Epithelial cell of proximal tubule (primary cell): ENCODE measurements at regions not wholly inside any gene's neighbourhood (a gene's known extent, or its start where the extent isn't known, plus 50 kb on each side); places are given as distances from the start of the nearest gene placed in this dataset.

ENCODE experiments used
- DNase-seq: peaks from one replicate; pipeline ENCODE4 v3.0.0-alpha.2; 2011; ENCODE audit warnings: low read depth
- H3K4me3 ChIP-seq: 2 replicates; pipeline ENCODE4 v1.5.1; 2011; ENCODE audit warnings: low read depth, mild to moderate bottlenecking, low read length
- CTCF ChIP-seq: conservative IDR thresholded peaks from 2 replicates; pipeline ENCODE4 v1.5.1; 2012; ENCODE audit warnings: low read depth, mild to moderate bottlenecking, low read length

- H3K4me3 ChIP-seq, result no peak overlapping the region
- TF ChIP-seq CTCF, result no peak
- no peak for DNase-seq
Observed at GRCh38 chrX:150182161-150182560, 181.0 kb upstream of the MAMLD1 start.

- DNase-seq, result no peak
- no peak overlapping the region for H3K4me3 ChIP-seq
- no peak for TF ChIP-seq CTCF
Observed at GRCh38 chrX:150184491-150184890, 178.6 kb upstream of the MAMLD1 start.

GRCh38 chrX:150185766-150186165 is 177.4 kb upstream of the MAMLD1 start:
- DNase-seq, result no peak
- H3K4me3 ChIP-seq, result no peak overlapping the region
- TF ChIP-seq CTCF, result no peak

DNA sequence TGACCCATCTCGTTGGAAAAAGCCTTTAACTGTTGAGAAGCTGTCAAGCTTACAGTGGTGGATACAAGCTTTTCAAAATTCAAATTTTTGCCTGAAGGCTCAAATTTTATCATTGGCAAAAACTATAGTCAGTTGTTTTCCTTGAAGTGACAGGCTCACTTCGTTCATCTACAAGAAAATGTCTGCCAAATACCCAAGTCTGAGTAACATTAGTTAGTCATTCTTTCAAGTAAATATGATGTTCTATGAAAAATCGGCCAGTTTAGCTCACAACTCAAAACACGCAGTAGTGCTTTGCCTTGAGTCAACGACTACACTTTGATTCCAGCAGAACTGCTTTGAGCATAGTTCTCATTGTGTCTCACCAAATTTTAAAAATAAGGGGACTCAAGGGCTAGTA is 170.3 kb upstream of the MAMLD1 start:
- no peak overlapping the region for H3K4me3 ChIP-seq
- no peak for TF ChIP-seq CTCF
- DNase-seq, result no peak

DNA sequence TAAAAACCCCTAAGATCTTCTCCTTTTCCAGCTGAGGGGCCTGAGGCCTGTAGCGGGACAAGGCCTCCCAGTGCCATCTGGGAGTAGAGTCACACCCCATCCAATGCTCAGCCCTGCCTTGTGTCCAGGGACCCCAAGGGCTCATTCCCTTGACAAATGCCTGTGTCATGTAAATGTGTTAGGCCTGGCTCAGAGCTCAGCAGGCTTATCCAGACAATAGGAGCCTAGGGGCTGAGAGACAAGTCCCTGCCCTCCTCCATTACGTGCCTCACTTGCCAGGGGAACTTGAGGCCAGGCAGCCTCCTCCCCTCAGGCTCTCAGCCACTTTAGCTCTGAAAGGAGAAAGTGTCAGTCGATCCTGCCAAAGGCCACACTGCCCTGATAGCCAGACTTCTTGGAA is 166.8 kb upstream of the MAMLD1 start:
- no peak for DNase-seq
- no peak for TF ChIP-seq CTCF
- no peak overlapping the region for H3K4me3 ChIP-seq

DNA sequence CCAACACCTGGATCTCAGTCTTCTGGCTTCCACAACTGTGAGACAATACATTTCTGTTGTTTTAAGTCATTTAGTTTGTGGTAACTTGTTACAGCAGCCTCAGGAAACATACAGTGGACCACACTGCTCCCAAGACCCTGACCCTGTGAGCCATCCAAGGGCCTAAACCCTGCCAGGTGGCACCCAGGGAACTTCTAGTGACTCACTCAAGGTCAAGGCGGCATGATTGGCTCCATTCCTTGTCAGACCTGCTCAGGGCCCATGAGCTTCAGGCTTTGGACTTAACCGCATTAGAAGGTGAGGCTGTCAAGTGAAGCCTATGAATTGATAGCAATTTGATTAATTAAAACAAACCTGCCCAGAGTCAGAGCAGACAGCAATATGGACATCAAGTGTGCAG is 165.7 kb upstream of the MAMLD1 start:
- no peak for TF ChIP-seq CTCF
- no peak for DNase-seq
- H3K4me3 ChIP-seq, result no peak overlapping the region

- DNase-seq, result no peak
- no peak for TF ChIP-seq CTCF
- H3K4me3 ChIP-seq, result no peak overlapping the region
Observed at GRCh38 chrX:150198776-150199175, 164.3 kb upstream of the MAMLD1 start.
